Neural cell (in vitro differentiated cells): ENCODE measurements at regions not wholly inside any gene's neighbourhood (a gene's known extent, or its start where the extent isn't known, plus 50 kb on each side); places are given as distances from the start of the nearest gene placed in this dataset.

Experiments
- H2AFZ ChIP-seq: fragments of 200-600, 300-800 bp; sonication (generic), shearing (Covaris generic); 2 replicates; pipeline ENCODE4 v1.6.0; 2014; ENCODE audit warnings: low read depth, mild to moderate bottlenecking, antibody characterized with exemption, low read length, moderate library complexity
- H3F3A ChIP-seq: fragments of 200-600 bp; shearing (Covaris generic); 2 replicates; pipeline ENCODE4 v1.6.1; 2016; ENCODE audit warnings: mild to moderate bottlenecking, moderate library complexity, mixed read lengths, antibody characterized with exemption, low read length; ENCODE audit not compliant: insufficient read depth, poor library complexity, severe bottlenecking
- H3K27ac ChIP-seq: fragments of 200-600, 300-800 bp; sonication (generic), shearing (Covaris generic); 2 replicates; pipeline ENCODE4 v1.5.1; 2014; ENCODE audit warnings: mild to moderate bottlenecking, low read length, moderate library complexity
- H3K27me3 ChIP-seq: fragments of 300-800, 200-600 bp; sonication (generic), shearing (Covaris generic); 2 replicates; pipeline ENCODE4 v1.6.0; 2014; ENCODE audit warnings: mild to moderate bottlenecking, low read depth, low read length, moderate library complexity; ENCODE audit not compliant: insufficient read depth
- H3K36me3 ChIP-seq: fragments of 300-800, 200-600 bp; sonication (generic), shearing (Covaris generic); 2 replicates; pipeline ENCODE4 v1.5.1; 2014; ENCODE audit warnings: mild to moderate bottlenecking, antibody characterized with exemption, low read length, moderate library complexity; ENCODE audit not compliant: insufficient read depth
- H3K4me2 ChIP-seq: fragments of 300-800, 200-600 bp; sonication (generic), shearing (Covaris generic); 2 replicates; pipeline ENCODE4 v1.6.0; 2014; ENCODE audit warnings: mild to moderate bottlenecking, low read length
- H3K4me3 ChIP-seq: fragments of 300-800, 200-600 bp; sonication (generic), shearing (Covaris generic); 2 replicates; pipeline ENCODE4 v1.5.1; 2014; ENCODE audit warnings: mild to moderate bottlenecking, low read length, moderate library complexity
- H3K79me2 ChIP-seq: fragments of 200-600 bp; shearing (Covaris generic); replicated peaks from 2 replicates; pipeline ENCODE4 v1.6.0; 2014; ENCODE audit warnings: mild to moderate bottlenecking, low read length, moderate library complexity; ENCODE audit not compliant: insufficient read depth
- H3K9ac ChIP-seq: fragments of 300-800, 200-600 bp; sonication (generic), shearing (Covaris generic); 2 replicates; pipeline ENCODE4 v1.6.1; 2016; ENCODE audit warnings: mild to moderate bottlenecking, low read length, mixed read lengths
- H3K9me2 ChIP-seq: fragments of 200-600 bp; shearing (Covaris generic); 2 replicates; pipeline ENCODE4 v1.6.1; 2016; ENCODE audit warnings: mild to moderate bottlenecking, low read length, mixed read lengths; ENCODE audit not compliant: insufficient read depth
- H3K9me3 ChIP-seq: fragments of 200-600, 300-800 bp; sonication (generic), shearing (Covaris generic); 2 replicates; pipeline ENCODE4 v1.6.1; 2016; ENCODE audit warnings: mild to moderate bottlenecking, mixed run types, low read length, moderate library complexity, mixed read lengths
- H4K20me1 ChIP-seq: fragments of 200-600 bp; shearing (Covaris generic); 2 replicates; pipeline ENCODE4 v1.6.1; 2016; ENCODE audit warnings: mild to moderate bottlenecking, mixed run types; ENCODE audit not compliant: insufficient read depth
- CTCF ChIP-seq: fragments of 450-650 bp; IDR thresholded peaks from 2 replicates; pipeline ENCODE4 v1.5.1; 2014; ENCODE audit warnings: antibody characterized with exemption, mild to moderate bottlenecking, moderate library complexity; ENCODE audit not compliant: poor library complexity, severe bottlenecking
- EP300 ChIP-seq: fragments of 450-650 bp; conservative IDR thresholded peaks from 2 replicates; pipeline ENCODE4 v1.6.1; 2014; ENCODE audit warnings: antibody characterized with exemption, mild to moderate bottlenecking, moderate library complexity; ENCODE audit not compliant: poor library complexity, severe bottlenecking
- EZH2 ChIP-seq: fragments of 200-600, 300-800 bp; shearing (Covaris generic), sonication (generic); IDR thresholded peaks from 2 replicates; pipeline ENCODE4 v1.6.1; 2014; ENCODE audit warnings: antibody characterized with exemption, low read length, borderline replicate concordance, mild to moderate bottlenecking; ENCODE audit not compliant: insufficient read depth, poor library complexity, severe bottlenecking
- MXI1 ChIP-seq: fragments of 450-650 bp; conservative IDR thresholded peaks from 2 replicates; pipeline ENCODE4 v1.6.1; 2014; ENCODE audit warnings: antibody characterized with exemption, mild to moderate bottlenecking; ENCODE audit not compliant: poor library complexity, severe bottlenecking
- POLR2AphosphoS5 ChIP-seq: IDR thresholded peaks from 2 replicates; pipeline ENCODE4 v1.6.1; 2012
- RAD21 ChIP-seq: fragments of 450-650 bp; conservative IDR thresholded peaks from 2 replicates; pipeline ENCODE4 v1.6.1; 2014; ENCODE audit warnings: antibody characterized with exemption, mild to moderate bottlenecking, moderate library complexity
- REST ChIP-seq: IDR thresholded peaks from 2 replicates; pipeline ENCODE4 v1.6.1; 2012; ENCODE audit warnings: borderline replicate concordance
- SMC3 ChIP-seq: fragments of 450-650 bp; conservative IDR thresholded peaks from 2 replicates; pipeline ENCODE4 v1.6.1; 2014; ENCODE audit warnings: antibody characterized with exemption, mild to moderate bottlenecking, moderate library complexity; ENCODE audit not compliant: poor library complexity
- TAF1 ChIP-seq: IDR thresholded peaks from 2 replicates; pipeline ENCODE4 v1.6.1; 2012; ENCODE audit warnings: low read depth

GRCh38 chr2:144586476-144586875 is 66.6 kb upstream of the ZEB2 start:
- H3K27ac ChIP-seq, result no peak overlapping the region

GRCh38 chr2:144583741-144584453 is 64.0 kb upstream of the ZEB2 start:
- Histone ChIP-seq H3K79me2 (no peaks in the 10 kb centered on the region), H3K4me3 (no peak overlapping the region), H3K9me2 (no peaks in the 10 kb centered on the region), H2AFZ (no peak overlapping the region), H4K20me1 (no peaks in the 10 kb centered on the region), H3F3A (no peaks in the 10 kb centered on the region), H3K27me3 (no peaks in the 10 kb centered on the region), H3K9me3 (no peaks in the 10 kb centered on the region), H3K4me2 (no peak overlapping the region), H3K36me3 (no peaks in the 10 kb centered on the region), H3K27ac (no peak overlapping the region), H3K9ac (no peak overlapping the region)
- no peak for TF ChIP-seq REST
- no peak for TF ChIP-seq MXI1
- no peak for TF ChIP-seq RAD21
- TF ChIP-seq CTCF, result no peak
- TF ChIP-seq EZH2, result no peak
- TF ChIP-seq POLR2AphosphoS5, result no peak
- TF ChIP-seq TAF1, result no peak
- TF ChIP-seq EP300, result no peak

More at GRCh38 chr2:144586476-144586875, 66.6 kb upstream of the ZEB2 start:
- H3K4me3 ChIP-seq, result no peak overlapping the region
- TF ChIP-seq POLR2AphosphoS5, result no peak
- TF ChIP-seq EZH2, result no peak
- no peak for TF ChIP-seq SMC3
- TF ChIP-seq CTCF, result no peak
- TF ChIP-seq MXI1, result no peak
- no peaks in the 10 kb centered on the region for H3F3A ChIP-seq
- no peaks in the 10 kb centered on the region for H3K79me2 ChIP-seq
- H4K20me1 ChIP-seq, result no peaks in the 10 kb centered on the region
- no peaks in the 10 kb centered on the region for H3K9me3 ChIP-seq
- H3K4me2 ChIP-seq, result no peak overlapping the region
- no peaks in the 10 kb centered on the region for H3K9me2 ChIP-seq
- no peaks in the 10 kb centered on the region for H3K27me3 ChIP-seq
- no peaks in the 10 kb centered on the region for H3K36me3 ChIP-seq
- no peak overlapping the region for H3K9ac ChIP-seq
- no peak overlapping the region for H2AFZ ChIP-seq
